Endometrium (tissue), 2 donors: ENCODE measurements at regions not wholly inside any gene's neighbourhood (a gene's known extent, or its start where the extent isn't known, plus 50 kb on each side); places are given as distances from the start of the nearest gene placed in this dataset.
"Not testable (repeated sequence)": the region's sequence is repeated elsewhere in the genome, so short reads cannot be mapped to it uniquely, and the experiment has no call there.

Experiments used
- FAIRE-seq: peaks from 2 replicates; lab custom pipeline; 2012; peaks lifted over from hg19 to GRCh38; lab: Jason Lieb, UNC
- donor health status: control.
- donor health status: control.

- FAIRE-seq, result no peak
Observed at GRCh38 chrX:123088331-123088730, 95.7 kb upstream of the GRIA3 start.

- no peak for FAIRE-seq
Observed at GRCh38 chrX:123088930-123089329, 95.1 kb upstream of the GRIA3 start.

GRCh38 chrX:123093792-123094191 is 90.3 kb upstream of the GRIA3 start:
- FAIRE-seq, result no peak

GRCh38 chrX:123108513-123109427 is 75.3 kb upstream of the GRIA3 start:
- FAIRE-seq, result no peak

GRCh38 chrX:123121241-123121640 is 62.8 kb upstream of the GRIA3 start:
- no peak for FAIRE-seq

- FAIRE-seq, result not testable (repeated sequence)
Observed at GRCh38 chrX:123129805-123130204, 54.3 kb upstream of the GRIA3 start.
